K562 (cell line): ENCODE measurements at regions not wholly inside any gene's neighbourhood (a gene's known extent, or its start where the extent isn't known, plus 50 kb on each side); places are given as distances from the start of the nearest gene placed in this dataset.

Experiments
- ATAC-seq: fragments of 200-7000 bp; cut with Tn5 transposase; 3 replicates; pipeline ENCODE4 v1.9.1; 2020; ENCODE audit warnings: moderate library complexity
- BruUV-seq: library from RNA; stranded (reverse); fragments of 400-500 nt; replicated peaks from 2 replicates; lab custom pipeline; 2021; lab: Mats Ljungman, UMichigan
- CTCF ChIA-PET: fragments of 300-600 bp; formaldehyde crosslinking; extraction: SDS; loops from one replicate; lab custom pipeline; 2021; ENCODE audit warnings: low intra/inter-chr PET ratio; lab: Yijun Ruan, JAX
- POLR2A ChIA-PET: fragments of 300-600, 350-650 bp; sonication (Branson Sonifier 250); formaldehyde crosslinking; extraction: SDS; loops from one replicate; lab custom pipeline; 2021; ENCODE audit warnings: antibody characterized with exemption, inconsistent platforms; lab: Yijun Ruan, JAX
- DNase-seq, 4 experiments: peaks; one replicate each; pipeline versions ENCODE4 v3.0.0 to v3.0.0-alpha.2; 2011 to 2018; ENCODE audit warnings: low spot score in 3 of 4, mixed read lengths in 3 of 4; ENCODE audit errors: extremely low read depth in 1 of 4
- FAIRE-seq: peaks from 2 replicates; lab custom pipeline; 2011; peaks lifted over from hg19 to GRCh38; lab: Jason Lieb, UNC
- H2AFZ ChIP-seq: 2 replicates; pipeline ENCODE4 v1.6.0; 2011; ENCODE audit warnings: low read depth, low read length, control low read depth, inconsistent platforms
- H3K27ac ChIP-seq: fragments of 200-600 bp; 3 replicates; pipeline ENCODE4 v1.8.0; 2011; ENCODE audit warnings: low read depth, mild to moderate bottlenecking, control low read depth, inconsistent platforms, low read length, moderate library complexity, mixed read lengths; ENCODE audit errors: extremely low read depth
- H3K27me3 ChIP-seq, 2 experiments: fragments of 300-600 bp in 1 of 2; 2 replicates in 1 of 2; 3 replicates in 1 of 2; pipeline versions ENCODE4 v1.6.0 to v1.8.0; 2011; ENCODE audit warnings: inconsistent platforms in 2 of 2, low read length in 2 of 2, mild to moderate bottlenecking in 1 of 2, mixed read lengths in 1 of 2, moderate library complexity in 1 of 2; ENCODE audit not compliant: control insufficient read depth in 2 of 2, insufficient read depth in 2 of 2
- H3K36me3 ChIP-seq: fragments of 300-600 bp; 3 replicates; pipeline ENCODE4 v1.8.0; 2011; ENCODE audit warnings: mild to moderate bottlenecking, low read length, inconsistent platforms; ENCODE audit not compliant: control insufficient read depth, insufficient read depth
- H3K4me1 ChIP-seq, 2 experiments: fragments of 200-600 bp in 1 of 2; replicated peaks in 1 of 2; 2 replicates in 1 of 2; 3 replicates in 1 of 2; pipeline versions ENCODE4 v1.5.1 to v1.8.0; 2011; ENCODE audit warnings: inconsistent platforms in 2 of 2, low read length in 2 of 2, mild to moderate bottlenecking in 1 of 2, mixed read lengths in 1 of 2, moderate library complexity in 1 of 2; ENCODE audit not compliant: control insufficient read depth in 2 of 2, insufficient read depth in 2 of 2
- H3K4me2 ChIP-seq: 2 replicates; pipeline ENCODE4 v1.6.1; 2011; ENCODE audit warnings: low read length, control low read depth, inconsistent platforms, mixed read lengths; ENCODE audit not compliant: insufficient read depth
- H3K4me3 ChIP-seq: fragments of 200-600 bp; sonication (generic), shearing (Covaris generic); 2 replicates; pipeline ENCODE4 v1.5.1; 2016; ENCODE audit warnings: control low read depth, inconsistent platforms
- H3K79me2 ChIP-seq: fragments of 200-600 bp; 3 replicates; pipeline ENCODE4 v1.8.0; 2011; ENCODE audit warnings: low read length, inconsistent platforms; ENCODE audit not compliant: control insufficient read depth, insufficient read depth
- H3K9ac ChIP-seq, 2 experiments: 2 replicates each; pipeline versions ENCODE4 v1.6.0 to v1.6.1; 2011; ENCODE audit warnings: low read depth in 2 of 2, low read length in 2 of 2, control low read depth in 1 of 2, inconsistent platforms in 1 of 2, mild to moderate bottlenecking in 1 of 2, mixed read lengths in 1 of 2; ENCODE audit not compliant: insufficient read depth in 1 of 2
- H3K9me1 ChIP-seq: one replicate; pipeline ENCODE4 v1.6.0; 2011; ENCODE audit warnings: inconsistent platforms, mild to moderate bottlenecking, low read length, moderate library complexity; ENCODE audit not compliant: control insufficient read depth, insufficient read depth
- H3K9me3 ChIP-seq: replicated peaks from 2 replicates; pipeline ENCODE4 v1.5.1; 2011; ENCODE audit warnings: low read depth, low read length, inconsistent platforms; ENCODE audit not compliant: control insufficient read depth, insufficient read depth
- H4K20me1 ChIP-seq: replicated peaks from 2 replicates; pipeline ENCODE4 v1.6.1; 2011; ENCODE audit warnings: low read length, inconsistent platforms, mixed read lengths; ENCODE audit not compliant: control insufficient read depth, insufficient read depth
- ARID4B ChIP-seq: sonication (generic); formaldehyde crosslinking; IDR thresholded peaks from 2 replicates; pipeline ENCODE4 v1.8.0; 2022; ENCODE audit warnings: mild to moderate bottlenecking, missing genetic modification reagents
- CBX1 ChIP-seq: sonication (generic); IDR thresholded peaks from 2 replicates; pipeline ENCODE4 v1.6.1; 2016; ENCODE audit warnings: antibody characterized with exemption, low read depth, mild to moderate bottlenecking
- DEAF1 ChIP-seq: fragments of 450-650 bp; formaldehyde crosslinking; IDR thresholded peaks from 2 replicates; pipeline ENCODE4 v1.4.0; 2020; ENCODE audit warnings: mild to moderate bottlenecking, moderate library complexity
- EP400 ChIP-seq: fragments of 450-650 bp; IDR thresholded peaks from 2 replicates; pipeline ENCODE4 v1.6.1; 2017; ENCODE audit warnings: antibody characterized with exemption, mild to moderate bottlenecking, moderate library complexity
- HBP1 ChIP-seq: fragments of 450-650 bp; formaldehyde crosslinking; IDR thresholded peaks from 2 replicates; pipeline ENCODE4 v1.4.0; 2022; ENCODE audit warnings: missing genetic modification characterization
- JUN ChIP-seq, 2 experiments: sonication (generic) in 1 of 2; formaldehyde crosslinking in 1 of 2; IDR thresholded peaks; 2 replicates each; pipeline versions ENCODE4 v1.6.1 to v1.8.0; 2012 to 2022; ENCODE audit warnings: borderline replicate concordance in 2 of 2, mild to moderate bottlenecking in 2 of 2, improper control_type of control experiment in 1 of 2, low read depth in 1 of 2, low read length in 1 of 2, missing genetic modification reagents in 1 of 2
- MAFF ChIP-seq: IDR thresholded peaks from 2 replicates; pipeline ENCODE4 v1.6.1; 2012; ENCODE audit warnings: low read length, improper control_type of control experiment
- POLR2AphosphoS2 ChIP-seq: IDR thresholded peaks from 2 replicates; pipeline ENCODE4 v1.6.1; 2012; ENCODE audit warnings: low read length, improper control_type of control experiment
- POLR2H ChIP-seq: IDR thresholded peaks from 2 replicates; pipeline ENCODE4 v1.6.1; 2016; ENCODE audit warnings: missing genetic modification characterization, low read depth, mild to moderate bottlenecking, control low read depth, missing compliant biosample characterization, moderate library complexity
- SPI1 ChIP-seq: IDR thresholded peaks from 2 replicates; pipeline ENCODE4 v1.6.1; 2011; ENCODE audit warnings: low read depth, low read length, control low read depth, borderline replicate concordance
- TBL1XR1 ChIP-seq, 2 experiments: IDR thresholded peaks; 2 replicates each; pipeline ENCODE4 v1.6.1; 2012; ENCODE audit warnings: improper control_type of control experiment in 2 of 2, low read length in 2 of 2, mild to moderate bottlenecking in 1 of 2
- WGBS: fragments of 100-300 bp; shearing (Covaris generic); methylation state at CpG from one replicate; pipeline ENCODE4 v1.1.6; 2016; ENCODE audit warnings: low coverage, mixed read lengths; ENCODE audit not compliant: insufficient coverage; ENCODE audit errors: missing lambda C conversion rate; 5-methylcytosine and 5-hydroxymethylcytosine counted together
- in situ Hi-C: fragments of 300-500 bp; cut with MboI; formaldehyde crosslinking; loops from 4 replicates; pipeline ENCODE4 v1.15.0; 2018; ENCODE audit warnings: inconsistent platforms, mixed read lengths
- intact Hi-C: fragments of 100-400 bp; cut with micrococcal nuclease; formaldehyde crosslinking; loops from 2 replicates; pipeline ENCODE4 v1.14.2; 2022
- TF ChIP-seq, protein P1 (sequence below): sonication (generic); formaldehyde crosslinking; IDR thresholded peaks from 2 replicates; pipeline ENCODE4 v1.9.0; 2022; ENCODE audit warnings: mild to moderate bottlenecking, missing genetic modification reagents

DNA sequence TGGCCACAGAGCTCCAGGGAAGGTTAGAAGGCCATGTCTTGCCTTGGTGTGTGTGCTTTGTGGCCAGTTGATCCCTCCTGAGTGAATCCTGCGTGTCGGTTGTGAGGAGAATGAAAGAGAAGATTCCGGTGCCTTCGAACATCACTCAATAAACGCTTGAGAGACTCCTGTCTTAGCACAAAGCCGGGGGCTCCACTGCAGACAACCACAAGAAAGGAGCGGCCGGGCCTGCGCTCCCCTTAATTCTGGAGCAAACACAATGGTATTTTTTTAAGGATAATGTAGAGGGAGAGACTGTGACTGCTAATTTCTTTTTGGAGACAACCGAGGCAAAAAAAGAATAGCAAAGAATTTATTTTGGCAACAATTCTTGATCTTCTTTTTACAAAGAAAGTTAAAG lies 286.8 kb upstream of the SHH start (continued):
- no peak for TF ChIP-seq HBP1 (CRISPR knock-in tag)
- no peak for TF ChIP-seq CBX1
- TF ChIP-seq POLR2H, result no peak
- no peak for TF ChIP-seq MAFF

GRCh38 chr7:156096771-156097538 lies 284.7 kb upstream of the SHH start:
- DNase-seq (no peak), ATAC-seq (no peak), FAIRE-seq (no peak)
- Histone ChIP-seq H4K20me1 (no peaks in the 10 kb centered on the region; the same call in 1 of the 2 replicates), H3K9me3 (no peaks in the 10 kb centered on the region), H3K9me1 (no peaks in the 10 kb centered on the region), H3K27ac (no peak overlapping the region), H3K9ac (no peak overlapping the region), H3K4me2 (no peak overlapping the region), H3K79me2 (no peaks in the 10 kb centered on the region), H3K27me3 (peaks cover 12 to 62% of the 10 kb centered on the region in 2 experiments; a peak in 4 of 5 replicates), H3K4me1 (no peaks in the 10 kb centered on the region), H2AFZ (no peak overlapping the region), H3K4me3 (no peak overlapping the region), H3K36me3 (no peaks in the 10 kb centered on the region)
- ChIA-PET CTCF (no interaction called here), POLR2A (interaction anchor here (0.6 to 0.9 kb wide), 3 partner anchors 9 to 430 kb away, joined by 3 to 4 read pairs (median 4); no protein-coding TSS in a partner anchor)
- in situ Hi-C loops, result no loop called here
- WGBS, result 2% methylated on average over 20 of the region's 20 CpGs
- intact Hi-C loops, result no loop called here
- no TSS peak for BruUV-seq
- TF ChIP-seq POLR2AphosphoS2 (no peak), SPI1 (no peak), ARID4B (no peak), DEAF1 (CRISPR knock-in tag) (no peak), EP400 (no peak), TBL1XR1 (IDR thresholded peaks at IDR 0.05; ENCODE audit: low read length in 2 of 2) (no peak), JUN (IDR thresholded peaks at IDR 0.05; ENCODE audit: borderline replicate concordance, low read depth, low read length) (no peak), JUN (CRISPR knock-in tag; IDR thresholded peaks at IDR 0.05; ENCODE audit: borderline replicate concordance) (no peak)
- TF ChIP-seq, protein P1, sequence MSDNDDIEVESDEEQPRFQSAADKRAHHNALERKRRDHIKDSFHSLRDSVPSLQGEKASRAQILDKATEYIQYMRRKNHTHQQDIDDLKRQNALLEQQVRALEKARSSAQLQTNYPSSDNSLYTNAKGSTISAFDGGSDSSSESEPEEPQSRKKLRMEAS, result no peak
